SK-N-SH (cell line): ENCODE measurements at regions not wholly inside any gene's neighbourhood (a gene's known extent, or its start where the extent isn't known, plus 50 kb on each side); places are given as distances from the start of the nearest gene placed in this dataset.

Experiments
- CTCF ChIA-PET: fragments of 300-600, 350-600 bp; formaldehyde crosslinking; extraction: SDS; loops from one replicate; lab custom pipeline; 2021; lab: Yijun Ruan, JAX
- POLR2A ChIA-PET: fragments of 350-600 bp; sonication (Branson Sonifier 250); formaldehyde crosslinking; extraction: SDS; loops from one replicate; lab custom pipeline; 2020; ENCODE audit warnings: antibody characterized with exemption, inconsistent platforms; lab: Yijun Ruan, JAX
- DNase-seq: peaks from one replicate; pipeline ENCODE4 v3.0.0; 2012
- H2AFZ ChIP-seq: fragments of 200-600 bp; sonication (generic); 2 replicates; pipeline ENCODE4 v1.8.1; 2016; ENCODE audit warnings: antibody characterized with exemption, mild to moderate bottlenecking, low read depth
- H3F3A ChIP-seq: fragments of 200-600 bp; sonication (generic); replicated peaks from 2 replicates; pipeline ENCODE3; 2016; ENCODE audit warnings: antibody characterized with exemption, mild to moderate bottlenecking; ENCODE audit not compliant: insufficient read depth
- H3K27ac ChIP-seq, 2 experiments: fragments of 200-500 bp in 1 of 2; fragments of 200-600 bp in 1 of 2; sonication (Bioruptor generic) in 1 of 2; sonication (generic), shearing (Covaris generic) in 1 of 2; 2 replicates each; pipeline versions ENCODE4 v1.5.1 to v1.6.1; 2014 to 2016; ENCODE audit warnings: low read depth in 2 of 2, inconsistent platforms in 1 of 2, low read length in 1 of 2, mild to moderate bottlenecking in 1 of 2, mixed read lengths in 1 of 2
- H3K27me3 ChIP-seq: fragments of 200-600 bp; sonication (generic), shearing (Covaris generic); 2 replicates; pipeline ENCODE4 v1.6.1; 2016; ENCODE audit warnings: mixed run types; ENCODE audit not compliant: insufficient read depth
- H3K36me3 ChIP-seq, 2 experiments: fragments of 200-500 bp in 1 of 2; fragments of 200-600 bp in 1 of 2; sonication (Bioruptor generic) in 1 of 2; sonication (generic) in 1 of 2; replicated peaks in 1 of 2; 2 replicates each; pipeline versions ENCODE3 to v1.5.1; 2014 to 2016; ENCODE audit warnings: low read length in 1 of 2, mild to moderate bottlenecking in 1 of 2; ENCODE audit not compliant: insufficient read depth in 2 of 2, control insufficient read depth in 1 of 2
- H3K4me1 ChIP-seq, 2 experiments: fragments of 200-500 bp in 1 of 2; fragments of 200-600 bp in 1 of 2; sonication (Bioruptor generic) in 1 of 2; sonication (generic), shearing (Covaris generic) in 1 of 2; 2 replicates each; pipeline versions ENCODE4 v1.5.1 to v1.6.1; 2014 to 2016; ENCODE audit warnings: low read depth in 1 of 2, low read length in 1 of 2, mixed run types in 1 of 2; ENCODE audit not compliant: insufficient read depth in 2 of 2, control insufficient read depth in 1 of 2
- H3K4me2 ChIP-seq: fragments of 200-600 bp; sonication (generic), shearing (Covaris generic); 2 replicates; pipeline ENCODE4 v1.6.1; 2017; ENCODE audit warnings: mixed run types
- H3K4me3 ChIP-seq, 2 experiments: fragments of 200-500 bp in 1 of 2; fragments of 200-600 bp in 1 of 2; sonication (Bioruptor generic) in 1 of 2; sonication (generic), shearing (Covaris generic) in 1 of 2; 2 replicates each; pipeline versions ENCODE4 v1.5.1 to v1.8.1; 2014 to 2016; ENCODE audit warnings: low read depth in 2 of 2, inconsistent platforms in 1 of 2, low read length in 1 of 2, mild to moderate bottlenecking in 1 of 2, mixed read lengths in 1 of 2, moderate library complexity in 1 of 2
- H3K79me2 ChIP-seq: fragments of 200-600 bp; sonication (generic); 2 replicates; pipeline ENCODE4 v1.8.1; 2017; ENCODE audit warnings: mild to moderate bottlenecking; ENCODE audit not compliant: insufficient read depth
- H3K9ac ChIP-seq: fragments of 200-600 bp; sonication (generic); 2 replicates; pipeline ENCODE4 v1.6.1; 2017; ENCODE audit warnings: mixed run types
- H3K9me2 ChIP-seq: fragments of 200-600 bp; sonication (generic); 2 replicates; pipeline ENCODE4 v1.6.1; 2017; ENCODE audit warnings: mixed run types
- H3K9me3 ChIP-seq: fragments of 200-600 bp; sonication (generic); 2 replicates; pipeline ENCODE4 v1.6.1; 2017; ENCODE audit warnings: mixed run types, mild to moderate bottlenecking, moderate library complexity
- H4K20me1 ChIP-seq: fragments of 200-600 bp; sonication (generic); 2 replicates; pipeline ENCODE4 v1.6.1; 2017; ENCODE audit warnings: mild to moderate bottlenecking, mixed run types; ENCODE audit not compliant: insufficient read depth
- ELF1 ChIP-seq: IDR thresholded peaks from 2 replicates; pipeline ENCODE4 v1.4.0; 2012
- FOXM1 ChIP-seq: IDR thresholded peaks from 2 replicates; pipeline ENCODE4 v1.4.0; 2012; ENCODE audit warnings: low read depth, mild to moderate bottlenecking
- GABPA ChIP-seq: IDR thresholded peaks from 2 replicates; pipeline ENCODE4 v1.4.0; 2012; ENCODE audit warnings: low read depth, mild to moderate bottlenecking
- GATA2 ChIP-seq: sonication (generic); formaldehyde crosslinking; IDR thresholded peaks from 2 replicates; pipeline ENCODE4 v1.5.0; 2020; ENCODE audit warnings: mild to moderate bottlenecking, missing genetic modification reagents
- NFIC ChIP-seq: IDR thresholded peaks from 2 replicates; pipeline ENCODE4 v1.4.0; 2012; ENCODE audit warnings: borderline replicate concordance
- NRF1 ChIP-seq: IDR thresholded peaks from 2 replicates; pipeline ENCODE4 v1.6.1; 2012; ENCODE audit warnings: low read depth, mild to moderate bottlenecking, low read length
- POLR2AphosphoS5 ChIP-seq: IDR thresholded peaks from 2 replicates; pipeline ENCODE4 v1.6.1; 2012; ENCODE audit warnings: low read depth, low read length
- RAD21 ChIP-seq: IDR thresholded peaks from 2 replicates; pipeline ENCODE4 v1.6.1; 2012; ENCODE audit warnings: mild to moderate bottlenecking, low read length
- RXRA ChIP-seq: IDR thresholded peaks from 2 replicates; pipeline ENCODE4 v1.4.0; 2012; ENCODE audit warnings: low read depth, mild to moderate bottlenecking, borderline replicate concordance
- SIN3A ChIP-seq: IDR thresholded peaks from 2 replicates; pipeline ENCODE4 v1.6.1; 2012; ENCODE audit warnings: low read depth, mild to moderate bottlenecking, low read length, moderate library complexity, borderline replicate concordance
- SMC3 ChIP-seq: IDR thresholded peaks from 2 replicates; pipeline ENCODE4 v1.6.1; 2012; ENCODE audit warnings: low read depth, low read length, improper control_type of control experiment
- TAF1 ChIP-seq: IDR thresholded peaks from 2 replicates; pipeline ENCODE4 v1.6.1; 2012; ENCODE audit warnings: low read depth, mild to moderate bottlenecking, low read length, moderate library complexity, borderline replicate concordance
- TCF12 ChIP-seq: IDR thresholded peaks from 2 replicates; pipeline ENCODE4 v1.4.0; 2012
- TEAD4 ChIP-seq: IDR thresholded peaks from 2 replicates; pipeline ENCODE4 v1.4.0; 2012; ENCODE audit warnings: mild to moderate bottlenecking, borderline replicate concordance; ENCODE audit not compliant: insufficient read depth
- YY1 ChIP-seq: IDR thresholded peaks from 2 replicates; pipeline ENCODE4 v1.4.0; 2012; ENCODE audit warnings: low read depth, mild to moderate bottlenecking
- WGBS: methylation state at CpG from one replicate; pipeline ENCODE4 v1.1.6; 2017; ENCODE audit warnings: low lambda C conversion rate; 5-methylcytosine and 5-hydroxymethylcytosine counted together
- TF ChIP-seq, protein P1 (sequence below): IDR thresholded peaks from 2 replicates; pipeline ENCODE4 v1.4.0; 2012; ENCODE audit warnings: low read depth
- TF ChIP-seq, protein P2 (sequence below): fragments of 150-350 bp; IDR thresholded peaks from 2 replicates; pipeline ENCODE4 v1.6.1; 2016; ENCODE audit warnings: mild to moderate bottlenecking, low read depth, low read length
- TF ChIP-seq, protein P3 (sequence below): IDR thresholded peaks from 2 replicates; pipeline ENCODE4; 2012
- TF ChIP-seq, protein P4 (sequence below): fragments of 200-600 bp; sonication (generic); IDR thresholded peaks from 2 replicates; pipeline ENCODE4 v1.6.1; 2017; ENCODE audit warnings: antibody characterized with exemption, mild to moderate bottlenecking, moderate library complexity

DNA sequence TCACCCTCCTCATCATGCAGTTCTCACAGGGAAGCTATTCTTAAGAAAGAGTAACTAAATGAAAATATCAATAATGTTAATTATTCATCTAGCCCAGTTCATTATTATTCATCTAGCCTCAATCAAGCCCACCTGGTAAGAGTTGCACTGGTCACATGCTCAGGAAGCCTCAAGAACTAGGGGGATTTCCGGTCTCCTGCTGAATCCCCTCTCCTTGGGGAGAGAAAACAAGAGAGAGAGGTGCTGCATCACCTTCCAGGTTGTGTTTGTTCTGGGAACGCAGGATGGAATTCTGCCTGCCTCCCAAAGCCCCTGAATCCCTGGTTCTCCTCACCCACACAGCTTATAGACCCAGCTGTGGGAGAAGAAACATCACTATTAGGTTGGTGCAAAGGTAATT lies 164.0 kb downstream of the PMP22 start:
- H3K27ac ChIP-seq = no peak overlapping the region
- no peaks in the 10 kb centered on the region for H3F3A ChIP-seq
- ChIA-PET CTCF (interaction anchor here (1.2 kb wide), 1 partner anchor 12 kb away, joined by 3 read pairs; no protein-coding TSS in a partner anchor), POLR2A (no interaction called here)
- H3K36me3 ChIP-seq = no peaks in the 10 kb centered on the region
- peaks cover 5% of the 10 kb centered on the region; the same call in 1 of the 2 replicates for H3K27me3 ChIP-seq
- H3K4me1 ChIP-seq = no peaks in the 10 kb centered on the region; a peak in 1 of 4 replicates
- no peaks in the 10 kb centered on the region for H3K9me3 ChIP-seq
- no peak overlapping the region for H3K9ac ChIP-seq
- no peak overlapping the region for H3K4me2 ChIP-seq
- H2AFZ ChIP-seq = no peak overlapping the region
- 0% methylated on average over 2 of the region's 2 CpGs for WGBS
- no peaks in the 10 kb centered on the region for H3K9me2 ChIP-seq
- no peak for TF ChIP-seq NRF1
- TF ChIP-seq, protein P1, sequence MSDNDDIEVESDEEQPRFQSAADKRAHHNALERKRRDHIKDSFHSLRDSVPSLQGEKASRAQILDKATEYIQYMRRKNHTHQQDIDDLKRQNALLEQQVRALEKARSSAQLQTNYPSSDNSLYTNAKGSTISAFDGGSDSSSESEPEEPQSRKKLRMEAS = no peak
- no peak for TF ChIP-seq RAD21
- TF ChIP-seq, protein P2, sequence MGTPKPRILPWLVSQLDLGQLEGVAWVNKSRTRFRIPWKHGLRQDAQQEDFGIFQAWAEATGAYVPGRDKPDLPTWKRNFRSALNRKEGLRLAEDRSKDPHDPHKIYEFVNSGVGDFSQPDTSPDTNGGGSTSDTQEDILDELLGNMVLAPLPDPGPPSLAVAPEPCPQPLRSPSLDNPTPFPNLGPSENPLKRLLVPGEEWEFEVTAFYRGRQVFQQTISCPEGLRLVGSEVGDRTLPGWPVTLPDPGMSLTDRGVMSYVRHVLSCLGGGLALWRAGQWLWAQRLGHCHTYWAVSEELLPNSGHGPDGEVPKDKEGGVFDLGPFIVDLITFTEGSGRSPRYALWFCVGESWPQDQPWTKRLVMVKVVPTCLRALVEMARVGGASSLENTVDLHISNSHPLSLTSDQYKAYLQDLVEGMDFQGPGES = no peak
- TF ChIP-seq, protein P3, sequence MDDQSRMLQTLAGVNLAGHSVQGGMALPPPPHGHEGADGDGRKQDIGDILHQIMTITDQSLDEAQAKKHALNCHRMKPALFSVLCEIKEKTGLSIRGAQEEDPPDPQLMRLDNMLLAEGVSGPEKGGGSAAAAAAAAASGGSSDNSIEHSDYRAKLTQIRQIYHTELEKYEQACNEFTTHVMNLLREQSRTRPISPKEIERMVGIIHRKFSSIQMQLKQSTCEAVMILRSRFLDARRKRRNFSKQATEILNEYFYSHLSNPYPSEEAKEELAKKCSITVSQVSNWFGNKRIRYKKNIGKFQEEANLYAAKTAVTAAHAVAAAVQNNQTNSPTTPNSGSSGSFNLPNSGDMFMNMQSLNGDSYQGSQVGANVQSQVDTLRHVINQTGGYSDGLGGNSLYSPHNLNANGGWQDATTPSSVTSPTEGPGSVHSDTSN = no peak
- no peak for TF ChIP-seq TAF1
- no peak for TF ChIP-seq ELF1
- no peak for TF ChIP-seq SIN3A
- TF ChIP-seq RXRA = no peak
- no peak for TF ChIP-seq NFIC
- no peak for TF ChIP-seq GABPA
- no peak for TF ChIP-seq TCF12
- TF ChIP-seq, protein P4, sequence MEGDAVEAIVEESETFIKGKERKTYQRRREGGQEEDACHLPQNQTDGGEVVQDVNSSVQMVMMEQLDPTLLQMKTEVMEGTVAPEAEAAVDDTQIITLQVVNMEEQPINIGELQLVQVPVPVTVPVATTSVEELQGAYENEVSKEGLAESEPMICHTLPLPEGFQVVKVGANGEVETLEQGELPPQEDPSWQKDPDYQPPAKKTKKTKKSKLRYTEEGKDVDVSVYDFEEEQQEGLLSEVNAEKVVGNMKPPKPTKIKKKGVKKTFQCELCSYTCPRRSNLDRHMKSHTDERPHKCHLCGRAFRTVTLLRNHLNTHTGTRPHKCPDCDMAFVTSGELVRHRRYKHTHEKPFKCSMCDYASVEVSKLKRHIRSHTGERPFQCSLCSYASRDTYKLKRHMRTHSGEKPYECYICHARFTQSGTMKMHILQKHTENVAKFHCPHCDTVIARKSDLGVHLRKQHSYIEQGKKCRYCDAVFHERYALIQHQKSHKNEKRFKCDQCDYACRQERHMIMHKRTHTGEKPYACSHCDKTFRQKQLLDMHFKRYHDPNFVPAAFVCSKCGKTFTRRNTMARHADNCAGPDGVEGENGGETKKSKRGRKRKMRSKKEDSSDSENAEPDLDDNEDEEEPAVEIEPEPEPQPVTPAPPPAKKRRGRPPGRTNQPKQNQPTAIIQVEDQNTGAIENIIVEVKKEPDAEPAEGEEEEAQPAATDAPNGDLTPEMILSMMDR = no peak
- TF ChIP-seq FOXM1 = no peak
- TF ChIP-seq SMC3 = no peak
- TF ChIP-seq TEAD4 = no peak
- no peak for TF ChIP-seq GATA2
- no peak for TF ChIP-seq YY1
- no peak for TF ChIP-seq POLR2AphosphoS5
- H3K79me2 ChIP-seq = no peaks in the 10 kb centered on the region
- no peaks in the 10 kb centered on the region for H4K20me1 ChIP-seq
- no peak for DNase-seq
- no peak overlapping the region for H3K4me3 ChIP-seq
